ENCODE measurements at regions not wholly inside any gene's neighbourhood (a gene's known extent, or its start where the extent isn't known, plus 50 kb on each side); places are given as distances from the start of the nearest gene placed in this dataset.

GRCh38 chr2:11990576-11990975 is 244.1 kb downstream of the LPIN1 start:
- TF ChIP-seq CTCF (conservative IDR thresholded peaks at IDR 0.05) (no peak), EZH2 (IDR thresholded peaks at IDR 0.05; ENCODE audit: low read depth) (no peak)
